GM12878 (cell line): ENCODE measurements at regions not wholly inside any gene's neighbourhood (a gene's known extent, or its start where the extent isn't known, plus 50 kb on each side); places are given as distances from the start of the nearest gene placed in this dataset.

Source experiments
- ATF7 ChIP-seq: fragments of 450-650 bp; IDR thresholded peaks from 2 replicates; pipeline ENCODE4 v1.6.1; 2016; ENCODE audit warnings: low read depth, mild to moderate bottlenecking
- CREB1 ChIP-seq: IDR thresholded peaks from 2 replicates; pipeline ENCODE4 v1.6.1; 2012; ENCODE audit warnings: low read depth, mild to moderate bottlenecking, inconsistent platforms
- EP300 ChIP-seq, 2 experiments: fragments of 150-350 bp in 1 of 2; IDR thresholded peaks; 2 replicates each; pipeline ENCODE4 v1.6.1; 2011 to 2012; ENCODE audit warnings: low read depth in 2 of 2, low read length in 2 of 2, borderline replicate concordance in 1 of 2, improper control_type of control experiment in 1 of 2, inconsistent platforms in 1 of 2; ENCODE audit not compliant: control insufficient read depth in 1 of 2
- EZH2 ChIP-seq: IDR thresholded peaks from 2 replicates; pipeline ENCODE4 v1.6.1; 2012; ENCODE audit warnings: low read depth, mild to moderate bottlenecking, control low read depth, inconsistent platforms, low read length, borderline replicate concordance; ENCODE audit not compliant: control insufficient read depth
- HDGF ChIP-seq: fragments of 450-650 bp; IDR thresholded peaks from 2 replicates; pipeline ENCODE4 v1.6.1; 2016; ENCODE audit warnings: antibody characterized with exemption
- JUND ChIP-seq: IDR thresholded peaks from 2 replicates; pipeline ENCODE4 v1.6.1; 2012; ENCODE audit warnings: low read depth, mild to moderate bottlenecking, low read length, improper control_type of control experiment, moderate library complexity
- NFIC ChIP-seq: IDR thresholded peaks from 2 replicates; pipeline ENCODE4 v1.6.1; 2012; ENCODE audit warnings: low read depth, mild to moderate bottlenecking, inconsistent platforms, low read length, moderate library complexity
- NR2C2 ChIP-seq: IDR thresholded peaks from 2 replicates; pipeline ENCODE4 v1.6.1; 2011; ENCODE audit warnings: borderline replicate concordance, low read depth; ENCODE audit not compliant: control insufficient read depth, insufficient read length
- POLR2A ChIP-seq: IDR thresholded peaks from 2 replicates; pipeline ENCODE4 v1.6.1; 2011; ENCODE audit warnings: low read depth, mild to moderate bottlenecking, low read length
- POLR2AphosphoS5 ChIP-seq: IDR thresholded peaks from 2 replicates; pipeline ENCODE4 v1.6.1; 2011; ENCODE audit warnings: mild to moderate bottlenecking, low read length, inconsistent platforms
- RELA ChIP-seq: fragments of 450-650 bp; IDR thresholded peaks from 2 replicates; pipeline ENCODE4 v1.8.0; 2014; ENCODE audit warnings: borderline replicate concordance; ENCODE audit not compliant: partially characterized antibody
- SMC3 ChIP-seq: IDR thresholded peaks from 2 replicates; pipeline ENCODE4 v1.6.1; 2011; ENCODE audit warnings: low read length, improper control_type of control experiment, borderline replicate concordance
- TAF1 ChIP-seq: IDR thresholded peaks from 2 replicates; pipeline ENCODE4 v1.6.1; 2011; ENCODE audit warnings: mild to moderate bottlenecking, low read depth, low read length, borderline replicate concordance
- TF ChIP-seq, protein P1 (sequence below), 3 experiments: IDR thresholded peaks in 2 of 3; conservative IDR thresholded peaks in 1 of 3; 2 replicates each; pipeline ENCODE4 v1.5.1; 2011; ENCODE audit warnings: low read depth in 3 of 3, low read length in 3 of 3, mild to moderate bottlenecking in 3 of 3, control low read depth in 2 of 3, moderate library complexity in 2 of 3, inconsistent platforms in 1 of 3, mixed read lengths in 1 of 3; ENCODE audit not compliant: control insufficient read depth in 2 of 3, insufficient read depth in 1 of 3; ENCODE audit errors: extremely low read depth in 1 of 3

DNA sequence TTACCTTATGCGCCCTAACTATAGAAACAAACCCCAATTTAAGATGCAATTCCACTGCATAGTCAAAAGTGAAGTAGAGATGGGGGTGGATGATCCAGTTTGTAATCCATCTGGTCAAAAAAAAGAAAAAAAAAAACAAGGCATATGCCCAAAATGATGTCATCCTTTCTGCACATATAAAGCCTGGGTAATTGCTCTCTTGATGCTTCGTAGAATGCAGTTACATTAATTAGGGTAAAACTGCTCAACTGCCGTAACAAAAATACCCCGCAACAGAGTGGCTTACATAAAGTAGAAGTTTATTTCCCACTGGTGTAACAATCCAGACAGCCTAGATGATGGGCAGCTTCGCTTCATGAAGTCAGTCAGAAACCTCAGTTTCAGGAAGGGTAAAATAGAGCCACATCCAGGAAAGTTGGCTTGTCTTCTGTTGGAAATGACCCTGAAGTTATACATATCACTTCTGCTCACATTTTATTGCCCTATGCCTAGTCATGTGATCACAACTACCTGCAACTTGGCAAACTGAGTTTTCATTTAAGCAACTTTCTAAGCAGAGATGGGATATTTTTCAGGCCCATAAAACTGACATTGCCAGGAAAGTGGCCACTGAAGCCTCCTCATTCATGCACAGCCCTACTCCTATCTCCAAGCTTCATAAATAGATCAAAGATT, 221.7 kb downstream of the C1orf94 start:
- TF ChIP-seq, protein P1, sequence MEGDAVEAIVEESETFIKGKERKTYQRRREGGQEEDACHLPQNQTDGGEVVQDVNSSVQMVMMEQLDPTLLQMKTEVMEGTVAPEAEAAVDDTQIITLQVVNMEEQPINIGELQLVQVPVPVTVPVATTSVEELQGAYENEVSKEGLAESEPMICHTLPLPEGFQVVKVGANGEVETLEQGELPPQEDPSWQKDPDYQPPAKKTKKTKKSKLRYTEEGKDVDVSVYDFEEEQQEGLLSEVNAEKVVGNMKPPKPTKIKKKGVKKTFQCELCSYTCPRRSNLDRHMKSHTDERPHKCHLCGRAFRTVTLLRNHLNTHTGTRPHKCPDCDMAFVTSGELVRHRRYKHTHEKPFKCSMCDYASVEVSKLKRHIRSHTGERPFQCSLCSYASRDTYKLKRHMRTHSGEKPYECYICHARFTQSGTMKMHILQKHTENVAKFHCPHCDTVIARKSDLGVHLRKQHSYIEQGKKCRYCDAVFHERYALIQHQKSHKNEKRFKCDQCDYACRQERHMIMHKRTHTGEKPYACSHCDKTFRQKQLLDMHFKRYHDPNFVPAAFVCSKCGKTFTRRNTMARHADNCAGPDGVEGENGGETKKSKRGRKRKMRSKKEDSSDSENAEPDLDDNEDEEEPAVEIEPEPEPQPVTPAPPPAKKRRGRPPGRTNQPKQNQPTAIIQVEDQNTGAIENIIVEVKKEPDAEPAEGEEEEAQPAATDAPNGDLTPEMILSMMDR (IDR thresholded peaks at IDR 0.05 in 2 of 3, conservative IDR thresholded peaks at IDR 0.05 in 1 of 3; ENCODE audit: control insufficient read depth in 2 of 3, extremely low read depth in 1 of 3, insufficient read depth in 1 of 3, low read depth in 3 of 3, low read length in 3 of 3): no peak
- TF ChIP-seq POLR2AphosphoS5 (no peak), CREB1 (no peak), ATF7 (no peak), NR2C2 (no peak), EP300 (IDR thresholded peaks at IDR 0.05; ENCODE audit: borderline replicate concordance in 1 of 2, control insufficient read depth in 1 of 2, low read depth in 2 of 2, low read length in 2 of 2) (no peak), HDGF (no peak), POLR2A (no peak), NFIC (no peak), TAF1 (no peak), RELA (no peak), JUND (no peak), EZH2 (no peak), SMC3 (no peak)
